ENCODE measurements at regions not wholly inside any gene's neighbourhood (a gene's known extent, or its start where the extent isn't known, plus 50 kb on each side); places are given as distances from the start of the nearest gene placed in this dataset.

- TF ChIP-seq CTCF (IDR thresholded peaks at IDR 0.05), result no peak
- TF ChIP-seq EP300 (IDR thresholded peaks at IDR 0.05), result no peak
- no peak for TF ChIP-seq POLR2A (IDR thresholded peaks at IDR 0.05)
Observed at GRCh38 chr6:167575158-167575696, 250.3 kb downstream of the TTLL2 start.

Data from suprapubic skin (tissue), 3 donors.